B cell (primary cell): ENCODE measurements at regions not wholly inside any gene's neighbourhood (a gene's known extent, or its start where the extent isn't known, plus 50 kb on each side); places are given as distances from the start of the nearest gene placed in this dataset.

Source experiments
- ATAC-seq: fragments of 200-7000 bp; cut with Tn5 transposase; one replicate; pipeline ENCODE4 v1.10.0; 2021; ENCODE audit warnings: low read depth, mild to moderate bottlenecking, moderate number of reproducible peaks, moderate library complexity
- CTCF ChIA-PET: fragments of 350-600 bp; sonication (Branson Sonifier 250); formaldehyde crosslinking; loops from one replicate; lab custom pipeline; 2021; ENCODE audit warnings: antibody characterized with exemption, inconsistent platforms; lab: Charles Lee
- POLR2A ChIA-PET: fragments of 350-600 bp; sonication (Branson Sonifier 250); formaldehyde crosslinking; loops from one replicate; lab custom pipeline; 2021; ENCODE audit warnings: antibody characterized with exemption; lab: Charles Lee
- DNase-seq: peaks from one replicate; pipeline ENCODE4 v3.0.0; 2013
- H2AFZ ChIP-seq: 2 replicates; pipeline ENCODE4 v1.6.1; 2012; ENCODE audit warnings: mild to moderate bottlenecking, low read depth, low read length; ENCODE audit not compliant: insufficient read depth, poor library complexity, severe bottlenecking
- H3K27ac ChIP-seq, 2 donors: 1 replicate in 1 of 2; 2 replicates in 1 of 2; pipeline ENCODE4 v1.5.1; 2012 to 2013; ENCODE audit warnings: low read length in 2 of 2, mild to moderate bottlenecking in 2 of 2, moderate library complexity in 1 of 2
- H3K27me3 ChIP-seq, 4 experiments: fragments of 200-600 bp in 1 of 4; sonication (generic) in 1 of 4; replicated peaks in 1 of 4; 1 replicate in 2 of 4; 2 replicates in 2 of 4; pipeline versions ENCODE4 v1.6.1 to v1.7.0; 2013 to 2016; ENCODE audit warnings: low read length in 3 of 4, mild to moderate bottlenecking in 2 of 4, mixed read lengths in 1 of 4, moderate library complexity in 1 of 4; ENCODE audit not compliant: insufficient read depth in 4 of 4, control insufficient read depth in 3 of 4; ENCODE audit errors: control extremely low read depth in 1 of 4
- H3K36me3 ChIP-seq, 2 experiments: replicated peaks in 1 of 2; 1 replicate in 1 of 2; 2 replicates in 1 of 2; pipeline versions ENCODE4 v1.6.1 to v1.7.1; 2013; ENCODE audit warnings: low read length in 1 of 2; ENCODE audit not compliant: insufficient read depth in 2 of 2, control insufficient read depth in 1 of 2; ENCODE audit errors: control extremely low read depth in 1 of 2, extremely low read depth in 1 of 2
- H3K4me1 ChIP-seq, 2 donors: fragments of 200-600 bp in 1 of 2; sonication (generic) in 1 of 2; 1 replicate in 1 of 2; 2 replicates in 1 of 2; pipeline versions ENCODE4 v1.5.1 to v1.6.1; 2013 to 2017; ENCODE audit warnings: low read length in 2 of 2; ENCODE audit not compliant: control insufficient read depth in 2 of 2, insufficient read depth in 2 of 2
- H3K4me2 ChIP-seq: replicated peaks from 2 replicates; pipeline ENCODE3; 2012; ENCODE audit warnings: mild to moderate bottlenecking, low read depth, low read length; ENCODE audit not compliant: poor library complexity, severe bottlenecking
- H3K4me3 ChIP-seq, 5 experiments: fragments of 200-600 bp in 1 of 5; sonication (generic) in 1 of 5; 1 replicate in 3 of 5; 2 replicates in 2 of 5; pipeline versions ENCODE4 v1.5.1 to v1.7.0; 2011 to 2016; ENCODE audit warnings: low read length in 4 of 5, mild to moderate bottlenecking in 4 of 5, low read depth in 2 of 5, control low read depth in 1 of 5, moderate library complexity in 1 of 5; ENCODE audit not compliant: insufficient read depth in 1 of 5; ENCODE audit errors: control extremely low read depth in 1 of 5, extremely low read depth in 1 of 5
- H3K79me2 ChIP-seq: fragments of 200-600 bp; sonication (generic); one replicate; pipeline ENCODE4 v1.6.0; 2016; ENCODE audit warnings: low read length; ENCODE audit not compliant: control insufficient read depth, insufficient read depth
- H3K9ac ChIP-seq: fragments of 200-600 bp; sonication (generic); 2 replicates; pipeline ENCODE4 v1.6.1; 2017; ENCODE audit warnings: mild to moderate bottlenecking, low read length, moderate library complexity
- H3K9me3 ChIP-seq, 3 donors: one replicate each; pipeline versions ENCODE4 v1.6.1 to v1.7.1; 2013; ENCODE audit warnings: low read length in 2 of 3; ENCODE audit not compliant: control insufficient read depth in 2 of 3, insufficient read depth in 1 of 3; ENCODE audit errors: control extremely low read depth in 1 of 3
- H4K20me1 ChIP-seq: 2 replicates; pipeline ENCODE4 v1.6.0; 2012; ENCODE audit warnings: mild to moderate bottlenecking, low read length; ENCODE audit not compliant: insufficient read depth, control insufficient read depth, poor library complexity, severe bottlenecking
- H3K27ac Mint-ChIP-seq: one replicate; pipeline ENCODE4 v1.8.0; 2021; ENCODE audit warnings: mixed read lengths
- H3K27me3 Mint-ChIP-seq: one replicate; pipeline ENCODE4 v1.8.0; 2021; ENCODE audit warnings: mixed read lengths
- H3K4me1 Mint-ChIP-seq: one replicate; pipeline ENCODE4 v1.8.0; 2021; ENCODE audit warnings: mixed read lengths
- H3K4me3 Mint-ChIP-seq: one replicate; pipeline ENCODE4 v1.8.0; 2021; ENCODE audit warnings: mixed read lengths
- H3K9me3 Mint-ChIP-seq: one replicate; pipeline ENCODE4 v1.8.0; 2022; ENCODE audit warnings: mixed read lengths; ENCODE audit not compliant: insufficient read depth
- EZH2 ChIP-seq: IDR thresholded peaks from 2 replicates; pipeline ENCODE4 v1.6.1; 2012; ENCODE audit warnings: borderline replicate concordance, low read depth, mild to moderate bottlenecking, moderate library complexity, low read length; ENCODE audit not compliant: insufficient read depth, poor library complexity, severe bottlenecking
- WGBS: methylation state at CpG from one replicate; pipeline ENCODE4 v1.1.5; 2013; ENCODE audit warnings: missing lambda C conversion rate; ENCODE audit not compliant: insufficient coverage; 5-methylcytosine and 5-hydroxymethylcytosine counted together
- intact Hi-C: fragments of 100-400 bp; cut with micrococcal nuclease; formaldehyde crosslinking; loops from one replicate; pipeline ENCODE4 v1.10.0; 2022
- TF ChIP-seq, protein P1 (sequence below): fragments of 200-600 bp; IDR thresholded peaks from one replicate; pipeline ENCODE4 v1.8.0; 2022; ENCODE audit warnings: antibody characterized with exemption, mild to moderate bottlenecking

DNA sequence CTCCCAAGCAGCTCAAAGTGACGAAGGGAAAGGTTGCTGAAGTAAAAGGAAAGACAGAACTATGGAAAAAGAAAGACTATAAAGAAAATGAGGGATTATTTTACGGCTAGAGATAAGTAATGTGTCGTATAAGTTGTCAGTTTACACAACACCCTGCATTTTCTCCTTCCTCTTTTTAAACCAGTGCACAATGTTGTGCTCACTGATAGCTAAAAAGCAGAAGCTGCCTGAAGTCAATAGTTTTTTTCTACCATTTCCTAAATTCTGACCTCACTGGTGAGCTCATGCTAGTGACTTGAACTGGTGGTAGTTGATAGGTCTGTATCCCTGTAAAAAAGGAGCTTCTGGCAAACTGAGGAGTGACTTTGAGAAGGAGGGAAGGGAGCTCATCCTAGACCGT is 368.6 kb upstream of the GBE1 start:
- DNase-seq (peak; percentile 39), ATAC-seq (peak; percentile 58)
- peak overlapping the region; percentile 43 for H3K4me3 Mint-ChIP-seq
- Histone ChIP-seq H3K9me3 (no peaks in the 10 kb centered on the region), H2AFZ (peak overlapping the region; percentile 61), H3K27me3 (no peaks in the 10 kb centered on the region), H3K4me1 (peaks cover 6 to 9% of the 10 kb centered on the region in 2 donors), H4K20me1 (no peaks in the 10 kb centered on the region), H3K27ac (peak overlapping the region; percentile 52 to 70), H3K4me3 (peak overlapping the region in 1 of 5 experiments; percentile 38), H3K79me2 (no peaks in the 10 kb centered on the region), H3K9ac (peak overlapping the region; percentile 29), H3K36me3 (no peaks in the 10 kb centered on the region), H3K4me2 (peak overlapping the region; percentile 49)
- ChIA-PET POLR2A (no interaction called here), CTCF (interaction anchor here (0.7 to 1.4 kb wide), 4 partner anchors 13 to 640 kb away, joined by 3 to 5 read pairs (median 3); no protein-coding TSS in a partner anchor)
- 80% methylated on average over 1 of the region's 4 CpGs for WGBS
- H3K27me3 Mint-ChIP-seq: no peaks in the 10 kb centered on the region
- intact Hi-C loops: loop anchor here (5.0 kb wide), 1 partner anchor 828 kb away; no protein-coding TSS in a partner anchor
- TF ChIP-seq, protein P1, sequence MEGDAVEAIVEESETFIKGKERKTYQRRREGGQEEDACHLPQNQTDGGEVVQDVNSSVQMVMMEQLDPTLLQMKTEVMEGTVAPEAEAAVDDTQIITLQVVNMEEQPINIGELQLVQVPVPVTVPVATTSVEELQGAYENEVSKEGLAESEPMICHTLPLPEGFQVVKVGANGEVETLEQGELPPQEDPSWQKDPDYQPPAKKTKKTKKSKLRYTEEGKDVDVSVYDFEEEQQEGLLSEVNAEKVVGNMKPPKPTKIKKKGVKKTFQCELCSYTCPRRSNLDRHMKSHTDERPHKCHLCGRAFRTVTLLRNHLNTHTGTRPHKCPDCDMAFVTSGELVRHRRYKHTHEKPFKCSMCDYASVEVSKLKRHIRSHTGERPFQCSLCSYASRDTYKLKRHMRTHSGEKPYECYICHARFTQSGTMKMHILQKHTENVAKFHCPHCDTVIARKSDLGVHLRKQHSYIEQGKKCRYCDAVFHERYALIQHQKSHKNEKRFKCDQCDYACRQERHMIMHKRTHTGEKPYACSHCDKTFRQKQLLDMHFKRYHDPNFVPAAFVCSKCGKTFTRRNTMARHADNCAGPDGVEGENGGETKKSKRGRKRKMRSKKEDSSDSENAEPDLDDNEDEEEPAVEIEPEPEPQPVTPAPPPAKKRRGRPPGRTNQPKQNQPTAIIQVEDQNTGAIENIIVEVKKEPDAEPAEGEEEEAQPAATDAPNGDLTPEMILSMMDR: no peak
- no peak for TF ChIP-seq EZH2
- H3K9me3 Mint-ChIP-seq: no peaks in the 10 kb centered on the region
- H3K27ac Mint-ChIP-seq: peak overlapping the region; percentile 67
- H3K4me1 Mint-ChIP-seq: peaks cover 13% of the 10 kb centered on the region

DNA sequence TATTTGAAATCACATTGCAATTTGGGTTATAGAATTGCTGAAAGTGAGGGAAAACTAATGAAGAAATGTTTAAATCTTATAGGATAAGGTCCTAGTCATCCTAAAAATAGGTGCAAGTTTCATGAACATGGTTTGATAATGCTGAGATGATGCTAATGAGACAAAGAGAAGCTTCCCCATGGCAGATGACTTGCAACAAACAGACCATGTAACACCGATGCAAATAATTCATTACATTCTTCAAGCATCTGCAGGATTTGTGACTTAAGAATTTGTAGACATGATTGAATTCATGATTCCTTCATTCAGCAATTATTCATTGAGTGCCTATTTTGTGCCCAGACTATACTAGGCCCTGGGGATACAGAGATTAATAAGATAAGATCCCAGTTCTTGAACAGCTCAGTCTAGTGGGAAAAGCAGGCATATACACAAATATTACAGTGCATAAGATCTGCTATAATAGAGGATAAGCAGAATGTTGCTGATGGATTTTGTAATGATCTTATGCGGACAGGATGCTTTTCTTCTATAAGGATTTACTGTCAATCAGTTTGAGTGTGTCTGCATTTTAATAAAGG is 367.9 kb upstream of the GBE1 start:
- H3K27ac ChIP-seq: peak overlapping the region in 1 of 2 donors; percentile 52
- POLR2A ChIA-PET: no interaction called here
- H3K4me1 ChIP-seq: peaks cover 6 to 9% of the 10 kb centered on the region in 2 donors
- intact Hi-C loops: no loop called here
- peak overlapping the region; percentile 61 for H2AFZ ChIP-seq
- H3K27ac Mint-ChIP-seq: no peak overlapping the region
- TF ChIP-seq, protein P1: no peak
- TF ChIP-seq EZH2: no peak
- H4K20me1 ChIP-seq: no peaks in the 10 kb centered on the region
- no peaks in the 10 kb centered on the region for H3K9me3 Mint-ChIP-seq
- H3K36me3 ChIP-seq: no peaks in the 10 kb centered on the region
- ATAC-seq: no peak
- H3K4me2 ChIP-seq: peak overlapping the region; percentile 49
- H3K4me1 Mint-ChIP-seq: peaks cover 13% of the 10 kb centered on the region
- DNase-seq: no peak
- no peaks in the 10 kb centered on the region for H3K27me3 ChIP-seq
- no peak overlapping the region for H3K4me3 ChIP-seq
- no peaks in the 10 kb centered on the region for H3K9me3 ChIP-seq
- CTCF ChIA-PET: interaction anchor here (1.2 to 1.4 kb wide), 2 partner anchors 14 to 461 kb away, joined by 3 to 5 read pairs; no protein-coding TSS in a partner anchor
- no peaks in the 10 kb centered on the region for H3K27me3 Mint-ChIP-seq
- peak overlapping the region; percentile 29 for H3K9ac ChIP-seq
- WGBS: no CpG with 5 or more reads among the region's 2 CpGs
- H3K4me3 Mint-ChIP-seq: peak overlapping the region; percentile 43
- no peaks in the 10 kb centered on the region for H3K79me2 ChIP-seq
